ENCODE measurements at regions not wholly inside any gene's neighbourhood (a gene's known extent, or its start where the extent isn't known, plus 50 kb on each side); places are given as distances from the start of the nearest gene placed in this dataset.
"Not testable (repeated sequence)": the region's sequence is repeated elsewhere in the genome, so short reads cannot be mapped to it uniquely, and the experiment has no call there.

- no peaks in the 10 kb centered on the region for H3K9me1 ChIP-seq (ENCODE audit: control insufficient read depth, extremely low read depth, insufficient read depth, low read length)
- DNase-seq (ENCODE audit: low read depth, low spot score) (no peak), FAIRE-seq (no peak)
- H4K20me1 ChIP-seq (ENCODE audit: control insufficient read depth, extremely low read depth, insufficient read depth, low read length) = no peaks in the 10 kb centered on the region
- dilution Hi-C loops (cut with MboI; ENCODE audit: extremely low pct_ligation_motif_present, low sequenced_read_pairs) = no loop called here
- no peaks in the 10 kb centered on the region for H3K36me3 ChIP-seq (ENCODE audit: control insufficient read depth in 2 of 2, extremely low read depth in 1 of 2, insufficient read depth in 2 of 2, low read length in 2 of 2)
- no peaks in the 10 kb centered on the region for H3K9me3 ChIP-seq (ENCODE audit: control insufficient read depth, low read depth, low read length)
- no peak overlapping the region for H2AFZ ChIP-seq (ENCODE audit: control insufficient read depth, low read length)
- no peaks in the 10 kb centered on the region for H3K4me1 ChIP-seq (ENCODE audit: control insufficient read depth, extremely low read depth, insufficient read depth, low read length)
- no peak overlapping the region for H3K4me2 ChIP-seq (ENCODE audit: control insufficient read depth, extremely low read depth, insufficient read depth, low read depth, low read length)
- no peak overlapping the region for H3K27ac ChIP-seq (ENCODE audit: control insufficient read depth, insufficient read depth, low read length)
- TF ChIP-seq, protein P1, sequence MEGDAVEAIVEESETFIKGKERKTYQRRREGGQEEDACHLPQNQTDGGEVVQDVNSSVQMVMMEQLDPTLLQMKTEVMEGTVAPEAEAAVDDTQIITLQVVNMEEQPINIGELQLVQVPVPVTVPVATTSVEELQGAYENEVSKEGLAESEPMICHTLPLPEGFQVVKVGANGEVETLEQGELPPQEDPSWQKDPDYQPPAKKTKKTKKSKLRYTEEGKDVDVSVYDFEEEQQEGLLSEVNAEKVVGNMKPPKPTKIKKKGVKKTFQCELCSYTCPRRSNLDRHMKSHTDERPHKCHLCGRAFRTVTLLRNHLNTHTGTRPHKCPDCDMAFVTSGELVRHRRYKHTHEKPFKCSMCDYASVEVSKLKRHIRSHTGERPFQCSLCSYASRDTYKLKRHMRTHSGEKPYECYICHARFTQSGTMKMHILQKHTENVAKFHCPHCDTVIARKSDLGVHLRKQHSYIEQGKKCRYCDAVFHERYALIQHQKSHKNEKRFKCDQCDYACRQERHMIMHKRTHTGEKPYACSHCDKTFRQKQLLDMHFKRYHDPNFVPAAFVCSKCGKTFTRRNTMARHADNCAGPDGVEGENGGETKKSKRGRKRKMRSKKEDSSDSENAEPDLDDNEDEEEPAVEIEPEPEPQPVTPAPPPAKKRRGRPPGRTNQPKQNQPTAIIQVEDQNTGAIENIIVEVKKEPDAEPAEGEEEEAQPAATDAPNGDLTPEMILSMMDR (optimal IDR thresholded peaks at IDR 0.05 in 1 of 3, IDR thresholded peaks at IDR 0.05 in 1 of 3, conservative IDR thresholded peaks at IDR 0.05 in 1 of 3; ENCODE audit: extremely low read depth in 1 of 3, insufficient read depth in 2 of 3, low read length in 3 of 3) = no peak
- TF ChIP-seq EZH2 (IDR thresholded peaks at IDR 0.05; ENCODE audit: low read length) = no peak
- H3K4me3 ChIP-seq (ENCODE audit: control insufficient read depth in 2 of 3, extremely low read depth in 1 of 3, insufficient read depth in 2 of 3, low read depth in 1 of 3, low read length in 3 of 3) = no peak overlapping the region
- no peaks in the 10 kb centered on the region for H3K79me2 ChIP-seq (ENCODE audit: control insufficient read depth, insufficient read depth, low read length)
- no peak overlapping the region for H3K9ac ChIP-seq (ENCODE audit: control insufficient read depth, extremely low read depth, insufficient read depth, low read length)
- H3K27me3 ChIP-seq (ENCODE audit: control insufficient read depth, extremely low read depth, insufficient read depth, low read length) = no peaks in the 10 kb centered on the region
Measured at GRCh38 chr6:17220040-17220910, 60.9 kb upstream of the RBM24 start.

DNA sequence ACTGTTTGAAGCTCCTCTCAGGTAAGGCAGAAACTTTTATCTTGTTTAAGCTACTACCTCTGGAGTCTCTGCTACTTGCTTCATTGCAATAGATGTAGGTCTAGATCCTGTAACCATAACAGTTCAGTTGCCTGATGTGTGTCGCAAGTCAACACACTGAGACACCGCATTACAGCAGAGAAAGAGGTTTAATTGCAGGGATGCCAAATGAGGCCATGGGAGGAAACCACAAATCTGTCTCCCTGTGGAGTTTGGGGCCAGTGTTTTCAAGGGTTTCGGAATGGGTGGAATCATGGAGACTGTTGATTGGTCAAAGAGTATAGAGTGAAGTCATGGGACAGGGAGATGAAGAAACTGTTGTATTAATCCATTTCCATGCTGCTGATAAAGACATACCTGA, 57.1 kb upstream of the RBM24 start:
- no peak overlapping the region for H3K27ac ChIP-seq (ENCODE audit: control insufficient read depth, insufficient read depth, low read length)
- H3K4me3 ChIP-seq (ENCODE audit: control insufficient read depth in 2 of 3, extremely low read depth in 1 of 3, insufficient read depth in 2 of 3, low read depth in 1 of 3, low read length in 3 of 3) = no peak overlapping the region
- H3K36me3 ChIP-seq (ENCODE audit: control insufficient read depth in 2 of 2, extremely low read depth in 1 of 2, insufficient read depth in 2 of 2, low read length in 2 of 2) = no peaks in the 10 kb centered on the region
- TF ChIP-seq, protein P1 (optimal IDR thresholded peaks at IDR 0.05 in 1 of 3, IDR thresholded peaks at IDR 0.05 in 1 of 3, conservative IDR thresholded peaks at IDR 0.05 in 1 of 3; ENCODE audit: extremely low read depth in 1 of 3, insufficient read depth in 2 of 3, low read length in 3 of 3) = no peak
- TF ChIP-seq EZH2 (IDR thresholded peaks at IDR 0.05; ENCODE audit: low read length) = no peak
- no peak for FAIRE-seq
- no peaks in the 10 kb centered on the region for H3K4me1 ChIP-seq (ENCODE audit: control insufficient read depth, extremely low read depth, insufficient read depth, low read length)
- no peaks in the 10 kb centered on the region for H3K9me1 ChIP-seq (ENCODE audit: control insufficient read depth, extremely low read depth, insufficient read depth, low read length)
- dilution Hi-C loops (cut with MboI; ENCODE audit: extremely low pct_ligation_motif_present, low sequenced_read_pairs) = no loop called here
- no peak for DNase-seq (ENCODE audit: low read depth, low spot score)
- no peaks in the 10 kb centered on the region for H3K79me2 ChIP-seq (ENCODE audit: control insufficient read depth, insufficient read depth, low read length)
- H3K4me2 ChIP-seq (ENCODE audit: control insufficient read depth, extremely low read depth, insufficient read depth, low read depth, low read length) = no peak overlapping the region
- H2AFZ ChIP-seq (ENCODE audit: control insufficient read depth, low read length) = no peak overlapping the region
- H3K9ac ChIP-seq (ENCODE audit: control insufficient read depth, extremely low read depth, insufficient read depth, low read length) = no peak overlapping the region
- no peaks in the 10 kb centered on the region for H3K9me3 ChIP-seq (ENCODE audit: control insufficient read depth, low read depth, low read length)
- no peaks in the 10 kb centered on the region for H3K27me3 ChIP-seq (ENCODE audit: control insufficient read depth, extremely low read depth, insufficient read depth, low read length)
- H4K20me1 ChIP-seq (ENCODE audit: control insufficient read depth, extremely low read depth, insufficient read depth, low read length) = no peaks in the 10 kb centered on the region

DNA sequence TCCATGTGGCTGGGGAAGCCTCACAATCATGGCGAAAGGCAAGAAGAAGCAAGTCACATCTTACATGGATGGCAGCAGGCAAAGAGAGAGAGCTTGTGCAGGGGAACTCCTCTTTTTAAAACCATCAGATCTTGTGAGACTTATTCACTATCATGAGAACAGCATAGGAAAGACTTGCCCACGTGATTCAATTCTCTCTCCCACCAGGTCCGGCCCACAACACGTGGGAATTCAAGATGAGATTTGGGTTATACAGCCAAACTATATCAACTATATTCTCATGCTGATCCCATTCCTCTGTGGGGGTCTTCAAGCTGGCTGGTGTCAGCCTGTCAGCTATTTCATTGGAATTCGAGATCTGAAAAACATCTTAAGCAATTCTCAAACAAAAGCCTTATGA, 56.7 kb upstream of the RBM24 start:
- H3K79me2 ChIP-seq (ENCODE audit: control insufficient read depth, insufficient read depth, low read length); H3K4me1 ChIP-seq (ENCODE audit: control insufficient read depth, extremely low read depth, insufficient read depth, low read length); dilution Hi-C loops (cut with MboI; ENCODE audit: extremely low pct_ligation_motif_present, low sequenced_read_pairs); H3K4me2 ChIP-seq (ENCODE audit: control insufficient read depth, extremely low read depth, insufficient read depth, low read depth, low read length); H3K4me3 ChIP-seq (ENCODE audit: control insufficient read depth in 2 of 3, extremely low read depth in 1 of 3, insufficient read depth in 2 of 3, low read depth in 1 of 3, low read length in 3 of 3); H3K9me1 ChIP-seq (ENCODE audit: control insufficient read depth, extremely low read depth, insufficient read depth, low read length); H4K20me1 ChIP-seq (ENCODE audit: control insufficient read depth, extremely low read depth, insufficient read depth, low read length); FAIRE-seq; H3K36me3 ChIP-seq (ENCODE audit: control insufficient read depth in 2 of 2, extremely low read depth in 1 of 2, insufficient read depth in 2 of 2, low read length in 2 of 2); H3K9ac ChIP-seq (ENCODE audit: control insufficient read depth, extremely low read depth, insufficient read depth, low read length); DNase-seq (ENCODE audit: low read depth, low spot score); H3K9me3 ChIP-seq (ENCODE audit: control insufficient read depth, low read depth, low read length); H2AFZ ChIP-seq (ENCODE audit: control insufficient read depth, low read length); H3K27me3 ChIP-seq (ENCODE audit: control insufficient read depth, extremely low read depth, insufficient read depth, low read length); H3K27ac ChIP-seq (ENCODE audit: control insufficient read depth, insufficient read depth, low read length): not testable (repeated sequence)
